GM12874 (cell line): ENCODE measurements at regions not wholly inside any gene's neighbourhood (a gene's known extent, or its start where the extent isn't known, plus 50 kb on each side); places are given as distances from the start of the nearest gene placed in this dataset.

ENCODE experiments used
- TF ChIP-seq, protein P1 (sequence below): IDR thresholded peaks from 2 replicates; pipeline ENCODE4 v1.5.1; 2011; ENCODE audit warnings: low read depth, mild to moderate bottlenecking, control low read depth, low read length, moderate library complexity; ENCODE audit not compliant: insufficient read depth

GRCh38 chr3:110479731-110480130 lies 591.9 kb upstream of the NECTIN3 start:
- TF ChIP-seq, protein P1, sequence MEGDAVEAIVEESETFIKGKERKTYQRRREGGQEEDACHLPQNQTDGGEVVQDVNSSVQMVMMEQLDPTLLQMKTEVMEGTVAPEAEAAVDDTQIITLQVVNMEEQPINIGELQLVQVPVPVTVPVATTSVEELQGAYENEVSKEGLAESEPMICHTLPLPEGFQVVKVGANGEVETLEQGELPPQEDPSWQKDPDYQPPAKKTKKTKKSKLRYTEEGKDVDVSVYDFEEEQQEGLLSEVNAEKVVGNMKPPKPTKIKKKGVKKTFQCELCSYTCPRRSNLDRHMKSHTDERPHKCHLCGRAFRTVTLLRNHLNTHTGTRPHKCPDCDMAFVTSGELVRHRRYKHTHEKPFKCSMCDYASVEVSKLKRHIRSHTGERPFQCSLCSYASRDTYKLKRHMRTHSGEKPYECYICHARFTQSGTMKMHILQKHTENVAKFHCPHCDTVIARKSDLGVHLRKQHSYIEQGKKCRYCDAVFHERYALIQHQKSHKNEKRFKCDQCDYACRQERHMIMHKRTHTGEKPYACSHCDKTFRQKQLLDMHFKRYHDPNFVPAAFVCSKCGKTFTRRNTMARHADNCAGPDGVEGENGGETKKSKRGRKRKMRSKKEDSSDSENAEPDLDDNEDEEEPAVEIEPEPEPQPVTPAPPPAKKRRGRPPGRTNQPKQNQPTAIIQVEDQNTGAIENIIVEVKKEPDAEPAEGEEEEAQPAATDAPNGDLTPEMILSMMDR: no peak

GRCh38 chr3:110485389-110485788 lies 586.2 kb upstream of the NECTIN3 start:
- TF ChIP-seq, protein P1: no peak

DNA sequence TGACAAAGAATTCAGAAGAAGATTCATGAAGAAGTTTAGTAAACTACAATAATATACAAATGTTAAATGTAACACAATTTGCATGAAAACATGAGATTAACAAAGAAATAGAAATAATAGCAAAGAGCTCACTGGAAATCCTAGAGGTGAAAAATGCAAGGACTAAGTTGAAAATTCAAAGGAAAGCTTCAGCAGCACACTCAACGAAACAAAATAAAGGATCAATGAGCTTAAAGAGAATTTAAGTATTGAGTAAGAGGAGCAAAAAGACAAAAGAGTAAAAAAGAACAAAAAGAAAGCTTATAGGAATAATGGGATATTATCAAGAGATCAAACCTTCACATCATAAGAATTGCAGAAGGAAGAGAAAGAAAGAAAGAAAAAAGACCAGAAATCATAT lies 583.8 kb upstream of the NECTIN3 start:
- TF ChIP-seq, protein P1: no peak

DNA sequence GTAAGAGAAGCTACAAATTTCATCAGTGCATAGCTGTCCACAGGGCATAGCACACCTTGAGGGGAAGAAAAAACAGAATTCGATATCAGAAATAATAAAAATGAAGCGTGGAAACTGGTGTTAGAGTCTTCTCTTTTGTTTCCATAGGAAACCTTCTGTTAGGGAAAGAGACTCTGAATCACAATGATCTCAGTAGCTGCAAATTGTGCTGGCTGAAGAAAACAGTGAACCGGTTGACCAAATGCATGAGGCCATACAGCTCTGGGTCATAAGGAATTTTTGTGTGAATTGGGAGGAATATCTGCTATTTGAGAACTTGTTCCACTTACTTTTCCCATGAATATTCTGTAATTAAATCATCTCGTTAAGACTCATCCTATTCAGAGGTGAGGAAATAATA lies 580.2 kb upstream of the NECTIN3 start:
- TF ChIP-seq, protein P1: no peak

DNA sequence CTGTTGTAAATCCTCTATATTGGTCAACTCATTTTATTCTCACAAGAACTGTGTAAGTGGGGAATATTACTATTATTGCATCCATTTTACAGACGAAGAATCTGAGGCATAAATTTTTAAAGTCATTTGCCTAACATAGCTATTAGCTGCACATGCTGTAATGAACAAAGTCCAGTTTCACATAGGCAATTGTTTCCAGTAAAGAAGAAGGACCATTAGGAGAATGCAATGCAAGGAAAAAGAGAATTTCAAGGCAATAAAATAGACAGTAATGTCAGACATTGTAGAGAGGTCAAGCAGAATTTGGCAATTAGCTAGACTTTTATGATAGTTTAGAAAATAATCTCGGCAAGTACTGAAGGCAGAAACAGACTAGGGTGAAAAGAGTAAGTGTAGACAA lies 578.7 kb upstream of the NECTIN3 start:
- TF ChIP-seq, protein P1: no peak

DNA sequence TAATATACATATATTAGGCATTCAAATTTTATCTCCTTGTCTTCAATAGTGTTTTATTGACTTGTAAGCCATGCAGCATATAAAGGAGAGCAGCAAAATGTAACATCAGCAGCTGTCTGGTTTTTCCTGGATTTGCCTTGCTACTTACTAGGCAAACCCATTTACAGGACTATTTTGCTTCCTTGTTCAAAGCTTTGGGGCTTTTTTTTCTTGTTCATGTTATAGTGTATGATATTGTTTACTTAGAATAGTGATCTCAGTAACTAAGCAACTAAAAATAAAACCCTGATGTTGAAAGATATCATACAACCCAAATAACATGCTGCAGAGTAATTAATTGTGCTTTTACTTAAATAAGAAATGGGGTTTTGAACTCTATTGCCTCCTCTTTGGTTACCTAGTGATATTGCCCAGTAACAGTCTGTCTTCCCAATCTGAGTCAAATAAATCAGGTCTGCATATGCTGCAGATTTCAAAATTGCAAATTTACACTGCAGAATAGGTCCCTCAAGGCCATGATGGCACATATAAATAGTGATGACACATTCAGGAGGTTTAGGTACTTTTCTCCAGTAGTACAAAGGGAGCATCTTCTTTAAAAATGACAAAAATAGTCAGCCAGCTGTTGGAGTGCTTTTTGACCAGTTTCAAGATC lies 578.1 kb upstream of the NECTIN3 start:
- TF ChIP-seq, protein P1: no peak

DNA sequence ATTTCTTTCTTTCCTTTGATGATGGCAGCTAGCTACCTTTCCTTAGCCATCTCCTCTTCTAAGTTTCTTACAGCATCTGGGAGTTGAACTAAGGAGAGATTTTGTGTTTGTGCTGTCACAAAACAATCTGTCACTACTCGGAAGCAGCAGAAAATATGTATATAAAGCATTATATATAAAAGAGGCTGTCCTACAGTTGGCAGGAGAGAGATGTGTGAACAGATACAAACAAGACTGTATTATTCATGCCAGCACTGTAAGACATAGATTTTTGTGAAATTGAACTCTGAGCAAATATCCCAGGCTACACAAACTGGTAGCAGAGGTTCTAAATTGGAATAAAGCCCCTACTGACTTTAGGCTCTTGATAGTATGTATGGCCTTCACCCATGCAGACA lies 577.5 kb upstream of the NECTIN3 start:
- TF ChIP-seq, protein P1: no peak
